ENCODE measurements at regions not wholly inside any gene's neighbourhood (a gene's known extent, or its start where the extent isn't known, plus 50 kb on each side); places are given as distances from the start of the nearest gene placed in this dataset.

DNA sequence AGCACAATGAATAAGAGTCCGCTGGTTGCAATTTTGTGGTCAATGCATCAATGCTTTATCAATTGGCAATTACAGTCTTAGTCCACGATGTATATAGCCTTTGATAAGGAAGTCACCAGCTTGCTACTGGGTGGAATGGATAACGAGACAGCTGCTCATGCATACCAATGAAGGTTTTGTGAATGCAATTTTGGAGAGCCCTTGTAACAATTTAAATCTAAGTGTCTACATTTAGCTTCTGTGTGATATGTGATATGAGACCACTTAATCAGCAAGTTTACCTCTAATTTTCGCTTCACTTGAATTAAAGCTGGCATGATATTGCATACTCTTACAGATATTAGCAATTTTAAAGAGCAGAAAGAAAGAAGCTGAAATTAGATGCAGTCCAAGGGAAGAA, 543.9 kb downstream of the RNF144B start:
- Histone ChIP-seq H2AFZ (ENCODE audit: low read depth, low read length) (no peak overlapping the region), H3K27me3 (ENCODE audit: control insufficient read depth in 2 of 2, insufficient read depth in 2 of 2, low read length in 2 of 2) (no peaks in the 10 kb centered on the region), H3K9me3 (replicated peaks; ENCODE audit: control insufficient read depth, insufficient read depth, low read length) (no peaks in the 10 kb centered on the region), H3K27ac (ENCODE audit: insufficient read depth, low read depth, low read length) (no peak overlapping the region), H3K4me2 (ENCODE audit: insufficient read depth, low read length) (no peak overlapping the region), H3K9me1 (replicated peaks; ENCODE audit: control insufficient read depth, extremely low read depth, insufficient read depth, low read length) (no peaks in the 10 kb centered on the region), H3K9ac (replicated peaks; ENCODE audit: extremely low read depth, insufficient read depth, low read length) (no peak overlapping the region), H3K36me3 (ENCODE audit: control insufficient read depth in 2 of 2, extremely low read depth in 1 of 2, insufficient read depth in 2 of 2, low read length in 2 of 2) (no peaks in the 10 kb centered on the region), H3K79me2 (ENCODE audit: control insufficient read depth, insufficient read depth, low read length) (no peaks in the 10 kb centered on the region), H3K4me1 (ENCODE audit: control insufficient read depth, extremely low read depth, insufficient read depth, low read length) (no peaks in the 10 kb centered on the region), H3K4me3 (replicated peaks in 1 of 3; ENCODE audit: insufficient read depth in 1 of 3, low read depth in 1 of 3, low read length in 3 of 3) (no peak overlapping the region), H4K20me1 (replicated peaks; ENCODE audit: control insufficient read depth, extremely low read depth, insufficient read depth, low read length) (no peaks in the 10 kb centered on the region)
- no TSS peak for BruUV-seq (replicated peaks)
- intact Hi-C loops (cut with micrococcal nuclease) = no loop called here
- FAIRE-seq (no peak), DNase-seq (ENCODE audit: low read depth, low spot score) (no peak)
- ChIA-PET CTCF (no interaction called here), POLR2A (no interaction called here)
- dilution Hi-C loops (cut with MboI; ENCODE audit: extremely low pct_ligation_motif_present, low sequenced_read_pairs) = no loop called here
- TF ChIP-seq, protein P1, sequence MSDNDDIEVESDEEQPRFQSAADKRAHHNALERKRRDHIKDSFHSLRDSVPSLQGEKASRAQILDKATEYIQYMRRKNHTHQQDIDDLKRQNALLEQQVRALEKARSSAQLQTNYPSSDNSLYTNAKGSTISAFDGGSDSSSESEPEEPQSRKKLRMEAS (IDR thresholded peaks at IDR 0.05; ENCODE audit: insufficient read depth, insufficient read length) = no peak
- TF ChIP-seq GATA2 (IDR thresholded peaks at IDR 0.05; ENCODE audit: insufficient read depth, insufficient read length, low read depth, low read length) = no peak
- no peak for TF ChIP-seq POLR2A (IDR thresholded peaks at IDR 0.05; ENCODE audit: low read depth, low read length)
- TF ChIP-seq EZH2 (IDR thresholded peaks at IDR 0.05; ENCODE audit: borderline replicate concordance, low read depth, low read length, severe bottlenecking) = no peak

DNA sequence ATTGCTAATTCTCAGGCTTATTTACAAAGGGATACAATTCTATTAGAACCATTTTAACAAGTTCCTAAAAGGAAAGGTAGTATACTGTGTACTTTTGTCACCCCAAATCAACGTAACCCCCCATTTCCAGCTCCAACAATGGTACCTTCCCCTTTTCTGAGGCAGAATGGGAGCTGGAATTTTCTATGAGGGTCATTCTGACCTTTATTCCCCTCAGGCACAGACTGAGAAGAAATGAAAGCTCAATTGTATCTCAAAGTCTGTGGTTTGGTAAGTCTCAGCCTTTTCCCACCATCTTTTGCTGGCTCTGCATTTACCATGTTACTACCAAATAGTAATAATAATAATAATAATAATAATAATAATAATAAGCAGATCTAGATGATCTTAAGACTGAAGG, 571.0 kb downstream of the RNF144B start:
- FAIRE-seq = no peak
- dilution Hi-C loops (cut with MboI; ENCODE audit: extremely low pct_ligation_motif_present, low sequenced_read_pairs) = no loop called here
- CTCF ChIA-PET = interaction anchor here (1.3 kb wide), 1 partner anchor 30 kb away, joined by 3 read pairs; no protein-coding TSS in a partner anchor

More for the DNA sequence above, 571.0 kb downstream of the RNF144B start:
- no peak overlapping the region for H3K4me2 ChIP-seq (ENCODE audit: insufficient read depth, low read length)
- POLR2A ChIA-PET = no interaction called here
- no peak for TF ChIP-seq POLR2AphosphoS5 (IDR thresholded peaks at IDR 0.05; ENCODE audit: insufficient read depth, low read depth, low read length)
- TF ChIP-seq POLR2A (IDR thresholded peaks at IDR 0.05; ENCODE audit: low read depth, low read length) = no peak
- TF ChIP-seq, protein P1 (IDR thresholded peaks at IDR 0.05; ENCODE audit: insufficient read depth, insufficient read length) = no peak
- no peak for TF ChIP-seq JUN (IDR thresholded peaks at IDR 0.05; ENCODE audit: borderline replicate concordance, insufficient read depth, insufficient read length, low read depth)
- TF ChIP-seq GATA2 (IDR thresholded peaks at IDR 0.05; ENCODE audit: insufficient read depth, insufficient read length, low read depth, low read length) = no peak
- no peak for TF ChIP-seq MYC (IDR thresholded peaks at IDR 0.05; ENCODE audit: low read depth, low read length)
- no peak for TF ChIP-seq FOS (IDR thresholded peaks at IDR 0.05; ENCODE audit: borderline replicate concordance, insufficient read depth, low read length)
- no peak for TF ChIP-seq EZH2 (IDR thresholded peaks at IDR 0.05; ENCODE audit: borderline replicate concordance, low read depth, low read length, severe bottlenecking)
- TF ChIP-seq, protein P2, sequence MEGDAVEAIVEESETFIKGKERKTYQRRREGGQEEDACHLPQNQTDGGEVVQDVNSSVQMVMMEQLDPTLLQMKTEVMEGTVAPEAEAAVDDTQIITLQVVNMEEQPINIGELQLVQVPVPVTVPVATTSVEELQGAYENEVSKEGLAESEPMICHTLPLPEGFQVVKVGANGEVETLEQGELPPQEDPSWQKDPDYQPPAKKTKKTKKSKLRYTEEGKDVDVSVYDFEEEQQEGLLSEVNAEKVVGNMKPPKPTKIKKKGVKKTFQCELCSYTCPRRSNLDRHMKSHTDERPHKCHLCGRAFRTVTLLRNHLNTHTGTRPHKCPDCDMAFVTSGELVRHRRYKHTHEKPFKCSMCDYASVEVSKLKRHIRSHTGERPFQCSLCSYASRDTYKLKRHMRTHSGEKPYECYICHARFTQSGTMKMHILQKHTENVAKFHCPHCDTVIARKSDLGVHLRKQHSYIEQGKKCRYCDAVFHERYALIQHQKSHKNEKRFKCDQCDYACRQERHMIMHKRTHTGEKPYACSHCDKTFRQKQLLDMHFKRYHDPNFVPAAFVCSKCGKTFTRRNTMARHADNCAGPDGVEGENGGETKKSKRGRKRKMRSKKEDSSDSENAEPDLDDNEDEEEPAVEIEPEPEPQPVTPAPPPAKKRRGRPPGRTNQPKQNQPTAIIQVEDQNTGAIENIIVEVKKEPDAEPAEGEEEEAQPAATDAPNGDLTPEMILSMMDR (IDR thresholded peaks at IDR 0.05; ENCODE audit: extremely low read depth in 1 of 2, insufficient read depth in 1 of 2, low read depth in 1 of 2, low read length in 2 of 2) = no peak
- no peak overlapping the region for H2AFZ ChIP-seq (ENCODE audit: low read depth, low read length)
- H3K79me2 ChIP-seq (ENCODE audit: control insufficient read depth, insufficient read depth, low read length) = no peaks in the 10 kb centered on the region
- H3K27ac ChIP-seq (ENCODE audit: insufficient read depth, low read depth, low read length) = no peak overlapping the region
- no peak for DNase-seq (ENCODE audit: low read depth, low spot score)
- H3K4me3 ChIP-seq (replicated peaks in 1 of 3; ENCODE audit: insufficient read depth in 1 of 3, low read depth in 1 of 3, low read length in 3 of 3) = no peak overlapping the region
- intact Hi-C loops (cut with micrococcal nuclease) = no loop called here
- H3K9me1 ChIP-seq (replicated peaks; ENCODE audit: control insufficient read depth, extremely low read depth, insufficient read depth, low read length) = no peaks in the 10 kb centered on the region
- no peaks in the 10 kb centered on the region for H3K27me3 ChIP-seq (ENCODE audit: control insufficient read depth in 2 of 2, insufficient read depth in 2 of 2, low read length in 2 of 2)
- no TSS peak for BruUV-seq (replicated peaks)
- H3K36me3 ChIP-seq (ENCODE audit: control insufficient read depth in 2 of 2, extremely low read depth in 1 of 2, insufficient read depth in 2 of 2, low read length in 2 of 2) = no peaks in the 10 kb centered on the region
- H4K20me1 ChIP-seq (replicated peaks; ENCODE audit: control insufficient read depth, extremely low read depth, insufficient read depth, low read length) = no peaks in the 10 kb centered on the region
- H3K9me3 ChIP-seq (replicated peaks; ENCODE audit: control insufficient read depth, insufficient read depth, low read length) = peaks cover 2% of the 10 kb centered on the region
- H3K4me1 ChIP-seq (ENCODE audit: control insufficient read depth, extremely low read depth, insufficient read depth, low read length) = no peaks in the 10 kb centered on the region
- H3K9ac ChIP-seq (replicated peaks; ENCODE audit: extremely low read depth, insufficient read depth, low read length) = no peak overlapping the region

All from endothelial cell of umbilical vein (primary cell).